Psoas muscle (tissue), 7 donors: ENCODE measurements at regions not wholly inside any gene's neighbourhood (a gene's known extent, or its start where the extent isn't known, plus 50 kb on each side); places are given as distances from the start of the nearest gene placed in this dataset.

Source experiments
- ATAC-seq, 4 donors: fragments of 200-7000 bp; cut with Tn5 transposase; one replicate each; pipeline ENCODE4 v1.9.1; 2020; ENCODE audit warnings: moderate library complexity in 3 of 4, mild to moderate bottlenecking in 2 of 4
- DNase-seq, 2 donors: peaks; one replicate each; pipeline ENCODE4 v3.0.0-alpha.2; 2020
- H3K27ac ChIP-seq: fragments of 200-600 bp; one replicate; pipeline ENCODE4 v1.8.0; 2022
- H3K27me3 ChIP-seq, 3 donors: fragments of 200-600 bp in 1 of 3; one replicate each; pipeline versions ENCODE4 v1.6.1 to v1.8.0; 2013 to 2022; ENCODE audit warnings: low read length in 2 of 3, mild to moderate bottlenecking in 2 of 3, moderate library complexity in 1 of 3; ENCODE audit not compliant: insufficient read depth in 3 of 3
- H3K36me3 ChIP-seq, 2 donors: fragments of 200-600 bp in 1 of 2; one replicate each; pipeline versions ENCODE4 v1.6.1 to v1.8.0; 2013 to 2022; ENCODE audit warnings: low read depth in 1 of 2, mild to moderate bottlenecking in 1 of 2, moderate library complexity in 1 of 2; ENCODE audit not compliant: insufficient read depth in 1 of 2
- H3K4me1 ChIP-seq: fragments of 200-600 bp; one replicate; pipeline ENCODE4 v1.8.0; 2022
- H3K4me3 ChIP-seq: fragments of 200-600 bp; one replicate; pipeline ENCODE4 v1.8.0; 2022; ENCODE audit warnings: mild to moderate bottlenecking
- H3K9me3 ChIP-seq: fragments of 200-600 bp; one replicate; pipeline ENCODE4 v1.8.0; 2022
- CTCF ChIP-seq: fragments of 200-600 bp; IDR thresholded peaks from one replicate; pipeline ENCODE4 v1.8.0; 2022; ENCODE audit warnings: antibody characterized with exemption
- WGBS, 3 donors: extraction: QIAGEN DNeasy Blood & Tissue Kit; methylation state at CpG; one replicate each; pipeline versions ENCODE4 v1.1.6 to v1.1.7; 2013; 5-methylcytosine and 5-hydroxymethylcytosine counted together
- intact Hi-C, 2 donors: fragments of 100-400 bp; cut with DNase I; formaldehyde crosslinking; loops; one replicate each; pipeline versions ENCODE4 v1.11.0 to v1.14.2; 2022
- donor health status: healthy with polysubstance abuse.
- donor health status: DM: no; HTN: no; CAD: no; lungs with moderate emphysema.
- donor health status: Bipolar disorder and iron deficiency.
- donor health status: healthy.
- donor health status: DM: yes; HTN: yes; CAD: no.
- donor health status: DM: no; HTN: no; CAD: no.
- donor health status: DM: yes; HTN: yes; CAD: no.

DNA sequence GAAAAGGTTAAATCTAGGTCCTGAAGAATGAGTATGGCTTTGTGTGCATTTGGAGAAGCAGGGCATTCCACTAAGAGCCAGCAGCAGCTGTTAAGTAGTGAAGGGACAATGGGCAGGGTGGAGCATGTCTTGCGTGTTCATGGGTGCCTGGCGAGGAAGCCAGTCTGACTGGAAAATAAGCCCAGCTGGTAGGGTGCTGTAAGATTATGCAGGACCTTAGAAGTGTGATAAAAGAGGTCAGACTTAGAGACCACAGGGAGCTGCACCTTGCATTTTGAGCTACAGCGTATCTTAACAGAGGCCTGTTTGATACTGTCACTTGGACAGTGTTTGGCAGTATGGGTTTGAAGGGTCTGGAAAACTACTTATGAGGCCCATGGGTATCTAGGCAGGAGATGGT, 131.7 kb upstream of the ELL2 start:
- Histone ChIP-seq H3K4me3 (no peak overlapping the region), H3K27me3 (no peaks in the 10 kb centered on the region), H3K36me3 (no peaks in the 10 kb centered on the region), H3K27ac (no peak overlapping the region), H3K4me1 (peaks cover 12% of the 10 kb centered on the region), H3K9me3 (peaks cover 4% of the 10 kb centered on the region)
- intact Hi-C loops: no loop called here
- DNase-seq (no peak), ATAC-seq (no peak)
- TF ChIP-seq CTCF: no peak
- WGBS, 3 donors: 81 to 95% (median 87%) methylated on average over 3 of the region's 3 CpGs

- 92 to 97% (median 96%) methylated on average over 1 of the region's 1 CpG for WGBS, 3 donors
- no peak for TF ChIP-seq CTCF
Measured at GRCh38 chr5:96091874-96092273, 130.2 kb upstream of the ELL2 start.

DNA sequence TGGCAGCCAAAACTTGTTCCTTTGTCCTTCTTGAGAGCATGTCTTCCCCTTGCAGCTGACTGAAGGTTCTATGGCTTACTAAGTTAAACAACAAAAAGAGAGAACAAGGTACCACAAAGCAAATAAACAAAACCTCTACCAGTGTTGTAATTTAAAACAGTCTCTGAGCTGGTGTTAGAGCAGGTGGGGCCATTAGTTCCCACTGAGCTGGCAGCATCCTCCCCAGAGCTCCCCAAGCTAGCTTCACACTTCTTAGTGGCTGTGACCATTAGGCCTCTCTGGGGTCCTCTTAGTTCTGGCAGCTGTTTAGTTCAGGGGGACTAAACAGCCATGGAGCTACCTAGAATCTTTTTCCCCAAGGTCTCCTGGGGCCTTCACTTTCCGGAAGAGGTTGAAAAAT, 128.6 kb upstream of the ELL2 start:
- intact Hi-C loops: no loop called here
- ATAC-seq (no peak), DNase-seq (no peak)
- H3K4me3 ChIP-seq: no peak overlapping the region
- no peak for TF ChIP-seq CTCF
- H3K27ac ChIP-seq: no peak overlapping the region
- H3K27me3 ChIP-seq: no peaks in the 10 kb centered on the region
- no peaks in the 10 kb centered on the region for H3K9me3 ChIP-seq
- H3K4me1 ChIP-seq: peaks cover 12% of the 10 kb centered on the region
- H3K36me3 ChIP-seq: no peaks in the 10 kb centered on the region
- 74 to 85% (median 84%) methylated on average over 1 of the region's 1 CpG for WGBS, 3 donors

More at GRCh38 chr5:96091874-96092273, 130.2 kb upstream of the ELL2 start:
- Histone ChIP-seq H3K27me3 (no peaks in the 10 kb centered on the region), H3K27ac (no peak overlapping the region), H3K4me3 (no peak overlapping the region), H3K9me3 (no peaks in the 10 kb centered on the region), H3K36me3 (no peaks in the 10 kb centered on the region), H3K4me1 (peaks cover 12% of the 10 kb centered on the region)
- intact Hi-C loops: no loop called here
- DNase-seq (no peak), ATAC-seq (no peak)

GRCh38 chr5:96088706-96089498, 127.3 kb upstream of the ELL2 start:
- no peaks in the 10 kb centered on the region for H3K36me3 ChIP-seq
- no peak overlapping the region for H3K27ac ChIP-seq
- 57 to 68% (median 62%) methylated on average over 4 of the region's 4 CpGs for whole genome bisulfite sequencing, 3 donors

More at GRCh38 chr5:96088706-96089498, 127.3 kb upstream of the ELL2 start:
- intact Hi-C loops: no loop called here
- ATAC-seq: no peak
- Histone ChIP-seq H3K27me3 (no peaks in the 10 kb centered on the region), H3K9me3 (no peaks in the 10 kb centered on the region), H3K4me1 (peaks cover under 1% of the 10 kb centered on the region), H3K4me3 (no peak overlapping the region)
- TF ChIP-seq CTCF: no peak
- DNase-seq: no peak
